ENCODE measurements at regions not wholly inside any gene's neighbourhood (a gene's known extent, or its start where the extent isn't known, plus 50 kb on each side); places are given as distances from the start of the nearest gene placed in this dataset.
A peak's percentile ranks its signal among the peaks of the same experiment; 100 is the strongest.

DNA sequence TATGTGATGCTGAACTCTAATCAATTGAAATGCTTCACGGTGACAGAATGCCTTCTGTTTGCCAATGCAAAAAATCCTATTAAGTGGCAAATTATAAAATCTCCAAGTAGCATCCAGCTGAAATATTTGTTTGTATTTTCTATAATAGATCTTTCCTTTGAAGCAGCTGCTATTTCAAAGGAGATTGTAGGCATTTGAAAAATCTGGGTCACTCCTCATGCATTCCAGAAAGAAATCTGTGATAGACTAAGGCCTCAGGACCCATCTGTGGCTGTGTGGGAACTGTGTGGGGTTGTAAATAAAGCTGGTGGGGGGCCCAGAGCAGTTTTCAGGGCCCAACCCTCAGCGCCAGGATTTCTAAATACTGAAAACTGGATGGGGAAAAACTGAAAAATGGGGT, 216.9 kb upstream of the ARG1 start (continued):
- TF ChIP-seq, protein P1, sequence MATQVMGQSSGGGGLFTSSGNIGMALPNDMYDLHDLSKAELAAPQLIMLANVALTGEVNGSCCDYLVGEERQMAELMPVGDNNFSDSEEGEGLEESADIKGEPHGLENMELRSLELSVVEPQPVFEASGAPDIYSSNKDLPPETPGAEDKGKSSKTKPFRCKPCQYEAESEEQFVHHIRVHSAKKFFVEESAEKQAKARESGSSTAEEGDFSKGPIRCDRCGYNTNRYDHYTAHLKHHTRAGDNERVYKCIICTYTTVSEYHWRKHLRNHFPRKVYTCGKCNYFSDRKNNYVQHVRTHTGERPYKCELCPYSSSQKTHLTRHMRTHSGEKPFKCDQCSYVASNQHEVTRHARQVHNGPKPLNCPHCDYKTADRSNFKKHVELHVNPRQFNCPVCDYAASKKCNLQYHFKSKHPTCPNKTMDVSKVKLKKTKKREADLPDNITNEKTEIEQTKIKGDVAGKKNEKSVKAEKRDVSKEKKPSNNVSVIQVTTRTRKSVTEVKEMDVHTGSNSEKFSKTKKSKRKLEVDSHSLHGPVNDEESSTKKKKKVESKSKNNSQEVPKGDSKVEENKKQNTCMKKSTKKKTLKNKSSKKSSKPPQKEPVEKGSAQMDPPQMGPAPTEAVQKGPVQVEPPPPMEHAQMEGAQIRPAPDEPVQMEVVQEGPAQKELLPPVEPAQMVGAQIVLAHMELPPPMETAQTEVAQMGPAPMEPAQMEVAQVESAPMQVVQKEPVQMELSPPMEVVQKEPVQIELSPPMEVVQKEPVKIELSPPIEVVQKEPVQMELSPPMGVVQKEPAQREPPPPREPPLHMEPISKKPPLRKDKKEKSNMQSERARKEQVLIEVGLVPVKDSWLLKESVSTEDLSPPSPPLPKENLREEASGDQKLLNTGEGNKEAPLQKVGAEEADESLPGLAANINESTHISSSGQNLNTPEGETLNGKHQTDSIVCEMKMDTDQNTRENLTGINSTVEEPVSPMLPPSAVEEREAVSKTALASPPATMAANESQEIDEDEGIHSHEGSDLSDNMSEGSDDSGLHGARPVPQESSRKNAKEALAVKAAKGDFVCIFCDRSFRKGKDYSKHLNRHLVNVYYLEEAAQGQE (IDR thresholded peaks at IDR 0.05; ENCODE audit: unreplicated experiment): no peak
- TF ChIP-seq POLR2AphosphoS5 (IDR thresholded peaks at IDR 0.05; ENCODE audit: low read depth) (no peak), CREB1 (CRISPR knock-in tag; IDR thresholded peaks at IDR 0.05; ENCODE audit: low read depth) (no peak), EZH2phosphoT487 (IDR thresholded peaks at IDR 0.05; ENCODE audit: unreplicated experiment) (no peak), STAT1 (IDR thresholded peaks at IDR 0.05; ENCODE audit: unreplicated experiment) (no peak), EZH2 (IDR thresholded peaks at IDR 0.05; ENCODE audit: low read depth, unreplicated experiment) (no peak)

DNA sequence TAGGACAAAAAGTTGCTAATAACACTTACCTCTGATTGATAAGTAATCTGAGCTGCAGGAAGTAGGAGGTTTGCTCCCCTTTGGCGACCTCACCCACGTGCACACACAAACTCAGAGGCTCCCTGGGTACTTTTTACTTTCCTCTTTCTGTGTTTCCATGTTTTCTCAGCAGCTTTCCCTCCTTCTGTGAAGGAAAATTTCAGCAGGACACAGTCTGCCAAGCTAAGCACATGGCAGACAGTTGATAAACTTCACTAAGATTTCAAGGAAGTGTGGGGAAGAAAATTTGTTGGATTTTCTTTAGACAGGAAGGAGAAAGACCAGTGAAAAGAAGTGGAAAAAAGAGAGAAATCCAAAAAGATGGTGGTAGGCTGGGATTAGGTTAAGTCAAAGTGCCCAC, 215.5 kb upstream of the ARG1 start:
- H3K4me1 Mint-ChIP-seq: peaks cover under 1% of the 10 kb centered on the region; the same call in 2 of the 3 replicates
- H3K27me3 Mint-ChIP-seq (ENCODE audit: insufficient read depth, low read depth, poor library complexity): peaks cover 4% of the 10 kb centered on the region
- Histone ChIP-seq H2AFZ (peak overlapping the region; percentile 20; the same call in 1 of the 2 replicates), H3K79me2 (replicated peaks; ENCODE audit: insufficient read depth) (no peaks in the 10 kb centered on the region), H4K20me1 (replicated peaks; ENCODE audit: insufficient read depth) (no peaks in the 10 kb centered on the region), H3F3A (replicated peaks; ENCODE audit: low read depth) (no peaks in the 10 kb centered on the region), H3K4me1 (ENCODE audit: insufficient read depth) (no peaks in the 10 kb centered on the region; the same call in 1 of the 2 replicates), H3K36me3 (ENCODE audit: insufficient read depth) (no peaks in the 10 kb centered on the region), H3K9me2 (ENCODE audit: insufficient read depth) (peaks cover 6% of the 10 kb centered on the region), H3K27me3 (ENCODE audit: insufficient read depth) (no peaks in the 10 kb centered on the region), H3K4me2 (no peak overlapping the region), H3K4me3 (no peak overlapping the region), H3K27ac (ENCODE audit: low read depth) (no peak overlapping the region)
- no peak overlapping the region for H3K27ac Mint-ChIP-seq
- TF ChIP-seq EZH2 (IDR thresholded peaks at IDR 0.05; ENCODE audit: low read depth, unreplicated experiment) (no peak), ZNF114 (CRISPR knock-in tag; IDR thresholded peaks at IDR 0.05) (no peak), POLR2AphosphoS5 (IDR thresholded peaks at IDR 0.05; ENCODE audit: low read depth) (no peak), JUNB (IDR thresholded peaks at IDR 0.05; ENCODE audit: unreplicated experiment) (no peak)
- H3K9me3 Mint-ChIP-seq: peaks cover 2% of the 10 kb centered on the region; the same call in 2 of the 3 replicates
- no peak for DNase-seq (ENCODE audit: low spot score)
- ATAC-seq: no peak
- H3K36me3 Mint-ChIP-seq (ENCODE audit: low read depth): no peaks in the 10 kb centered on the region
- H3K4me3 Mint-ChIP-seq: no peak overlapping the region

DNA sequence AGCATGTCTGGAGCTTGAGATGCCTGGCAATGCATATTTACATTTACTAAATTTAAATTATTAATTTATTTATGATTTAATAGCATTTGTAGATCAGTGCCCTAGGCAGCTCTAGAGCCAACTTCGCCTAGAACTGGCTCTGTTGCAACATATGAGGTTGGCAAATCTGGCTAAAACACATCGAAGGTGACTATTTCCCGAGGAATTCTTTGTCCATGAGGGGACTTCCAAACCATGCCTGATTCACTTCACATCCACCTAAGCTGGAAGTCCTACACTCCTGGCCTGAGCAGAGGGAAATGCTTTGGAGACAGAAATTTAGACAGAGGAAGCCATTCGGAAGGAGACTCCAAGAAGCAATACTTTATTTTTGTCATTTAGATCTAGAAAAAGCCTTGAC, 211.0 kb upstream of the ARG1 start:
- TF ChIP-seq EZH2phosphoT487 (IDR thresholded peaks at IDR 0.05; ENCODE audit: unreplicated experiment): no peak
- TF ChIP-seq NANOG (IDR thresholded peaks at IDR 0.05; ENCODE audit: borderline replicate concordance): no peak
- no peak for ATAC-seq
- no peaks in the 10 kb centered on the region; the same call in 1 of the 2 replicates for H3K36me3 ChIP-seq (ENCODE audit: insufficient read depth)
- H3K27me3 ChIP-seq (ENCODE audit: insufficient read depth): no peaks in the 10 kb centered on the region
- H3K4me3 Mint-ChIP-seq: no peak overlapping the region
- H3F3A ChIP-seq (replicated peaks; ENCODE audit: low read depth): no peaks in the 10 kb centered on the region
- H3K9me2 ChIP-seq (ENCODE audit: insufficient read depth): peaks cover 6% of the 10 kb centered on the region
- H3K4me2 ChIP-seq: no peak overlapping the region
- H3K4me3 ChIP-seq: no peak overlapping the region
- H3K36me3 Mint-ChIP-seq (ENCODE audit: low read depth): no peaks in the 10 kb centered on the region
- H3K27me3 Mint-ChIP-seq (ENCODE audit: insufficient read depth, low read depth, poor library complexity): peaks cover 11% of the 10 kb centered on the region
- H3K4me1 ChIP-seq (ENCODE audit: insufficient read depth): no peaks in the 10 kb centered on the region; the same call in none of the 2 replicates
- H3K79me2 ChIP-seq (replicated peaks; ENCODE audit: insufficient read depth): no peaks in the 10 kb centered on the region
- H3K27ac ChIP-seq (ENCODE audit: low read depth): no peak overlapping the region
- no peak for DNase-seq (ENCODE audit: low spot score)
- no peaks in the 10 kb centered on the region for H4K20me1 ChIP-seq (replicated peaks; ENCODE audit: insufficient read depth)
- peaks cover 7% of the 10 kb centered on the region for H3K4me1 Mint-ChIP-seq
- H3K9me3 Mint-ChIP-seq: no peaks in the 10 kb centered on the region
- H3K27ac Mint-ChIP-seq: no peak overlapping the region
- no peak overlapping the region for H2AFZ ChIP-seq

All from GM23338 (cell line).